Prostate gland (tissue), 2 donors: ENCODE measurements at regions not wholly inside any gene's neighbourhood (a gene's known extent, or its start where the extent isn't known, plus 50 kb on each side); places are given as distances from the start of the nearest gene placed in this dataset.

ENCODE experiments used
- CTCF ChIP-seq, 4 experiments: fragments of 200-600 bp in 2 of 4; fragments of 450-650 bp in 2 of 4; sonication (generic) in 2 of 4; IDR thresholded peaks; 1 replicate in 3 of 4; 2 replicates in 1 of 4; pipeline ENCODE4 v1.5.1; 2016 to 2019; ENCODE audit warnings: antibody characterized with exemption in 4 of 4, mild to moderate bottlenecking in 2 of 4, moderate library complexity in 2 of 4
- POLR2A ChIP-seq: fragments of 450-650 bp; IDR thresholded peaks from one replicate; pipeline ENCODE4 v1.6.1; 2016; ENCODE audit warnings: antibody characterized with exemption, mild to moderate bottlenecking

- TF ChIP-seq POLR2A = no peak
- no peak for TF ChIP-seq CTCF (IDR thresholded peaks at IDR 0.05)
These were observed 434.8 kb upstream of the PROK2 start for GRCh38 chr3:72219752-72220151.
